Neural progenitor cell (in vitro differentiated cells): ENCODE measurements at regions not wholly inside any gene's neighbourhood (a gene's known extent, or its start where the extent isn't known, plus 50 kb on each side); places are given as distances from the start of the nearest gene placed in this dataset.
A peak's percentile ranks its signal among the peaks of the same experiment; 100 is the strongest.

ENCODE experiments used
- DNase-seq: peaks from one replicate; pipeline ENCODE4 v3.0.0-alpha.2; 2016; ENCODE audit warnings: low spot score
- H2AFZ ChIP-seq: fragments of 200-600 bp; sonication (generic); replicated peaks from 2 replicates; pipeline ENCODE4 v1.6.1; 2016; ENCODE audit warnings: antibody characterized with exemption
- H3F3A ChIP-seq: fragments of 200-600 bp; sonication (generic); 2 replicates; pipeline ENCODE4 v1.6.1; 2016; ENCODE audit warnings: antibody characterized with exemption, low read depth
- H3K27ac ChIP-seq: fragments of 200-600 bp; sonication (generic); 2 replicates; pipeline ENCODE4 v1.5.1; 2016; ENCODE audit warnings: mild to moderate bottlenecking
- H3K27me3 ChIP-seq: fragments of 200-600 bp; sonication (generic); 2 replicates; pipeline ENCODE4 v1.6.1; 2016; ENCODE audit warnings: mild to moderate bottlenecking, moderate library complexity
- H3K36me3 ChIP-seq: fragments of 200-600 bp; sonication (generic); 2 replicates; pipeline ENCODE4 v1.5.1; 2016
- H3K4me1 ChIP-seq: fragments of 200-600 bp; sonication (generic); 2 replicates; pipeline ENCODE4 v1.6.1; 2016; ENCODE audit warnings: mixed run types
- H3K4me2 ChIP-seq: fragments of 200-600 bp; sonication (generic); 2 replicates; pipeline ENCODE4 v1.6.1; 2016
- H3K4me3 ChIP-seq: fragments of 200-600 bp; sonication (generic); 2 replicates; pipeline ENCODE4 v1.5.1; 2016
- H3K79me2 ChIP-seq: fragments of 200-600 bp; sonication (generic); 2 replicates; pipeline ENCODE4 v1.6.1; 2016; ENCODE audit warnings: low read depth
- H3K9ac ChIP-seq: fragments of 200-600 bp; sonication (generic); 2 replicates; pipeline ENCODE4 v1.6.1; 2016
- H3K9me3 ChIP-seq: fragments of 200-600 bp; sonication (generic); 2 replicates; pipeline ENCODE4 v1.5.1; 2016; ENCODE audit warnings: low read depth
- H4K20me1 ChIP-seq: fragments of 200-600 bp; sonication (generic); 2 replicates; pipeline ENCODE4 v1.6.1; 2016; ENCODE audit warnings: low read depth
- H3K27ac Mint-ChIP-seq: 3 replicates; pipeline ENCODE4 v1.8.0; 2021; ENCODE audit warnings: mixed read lengths
- H3K27me3 Mint-ChIP-seq: 2 replicates; pipeline ENCODE4 v1.8.0; 2022; ENCODE audit warnings: low read depth, mild to moderate bottlenecking, inconsistent platforms, moderate library complexity, mixed read lengths; ENCODE audit not compliant: insufficient read depth
- H3K36me3 Mint-ChIP-seq: 3 replicates; pipeline ENCODE4 v1.8.0; 2021; ENCODE audit warnings: mixed read lengths
- H3K4me1 Mint-ChIP-seq: 3 replicates; pipeline ENCODE4 v1.8.0; 2021; ENCODE audit warnings: mixed read lengths
- H3K4me3 Mint-ChIP-seq: 3 replicates; pipeline ENCODE4 v1.8.0; 2021; ENCODE audit warnings: mild to moderate bottlenecking, moderate library complexity, mixed read lengths
- H3K9me3 Mint-ChIP-seq: 3 replicates; pipeline ENCODE4 v1.8.0; 2020; ENCODE audit warnings: mixed read lengths
- EZH2 ChIP-seq: fragments of 200-600 bp; sonication (generic); IDR thresholded peaks from 2 replicates; pipeline ENCODE4 v1.6.1; 2017; ENCODE audit warnings: antibody characterized with exemption, mild to moderate bottlenecking, moderate library complexity
- EZH2phosphoT487 ChIP-seq: fragments of 200-600 bp; sonication (generic); IDR thresholded peaks from 2 replicates; pipeline ENCODE4 v1.6.1; 2017; ENCODE audit warnings: antibody characterized with exemption
- TF ChIP-seq, protein P1 (sequence below): fragments of 200-600 bp; sonication (generic); IDR thresholded peaks from 2 replicates; pipeline ENCODE4 v1.5.1; 2017; ENCODE audit warnings: antibody characterized with exemption, mild to moderate bottlenecking

DNA sequence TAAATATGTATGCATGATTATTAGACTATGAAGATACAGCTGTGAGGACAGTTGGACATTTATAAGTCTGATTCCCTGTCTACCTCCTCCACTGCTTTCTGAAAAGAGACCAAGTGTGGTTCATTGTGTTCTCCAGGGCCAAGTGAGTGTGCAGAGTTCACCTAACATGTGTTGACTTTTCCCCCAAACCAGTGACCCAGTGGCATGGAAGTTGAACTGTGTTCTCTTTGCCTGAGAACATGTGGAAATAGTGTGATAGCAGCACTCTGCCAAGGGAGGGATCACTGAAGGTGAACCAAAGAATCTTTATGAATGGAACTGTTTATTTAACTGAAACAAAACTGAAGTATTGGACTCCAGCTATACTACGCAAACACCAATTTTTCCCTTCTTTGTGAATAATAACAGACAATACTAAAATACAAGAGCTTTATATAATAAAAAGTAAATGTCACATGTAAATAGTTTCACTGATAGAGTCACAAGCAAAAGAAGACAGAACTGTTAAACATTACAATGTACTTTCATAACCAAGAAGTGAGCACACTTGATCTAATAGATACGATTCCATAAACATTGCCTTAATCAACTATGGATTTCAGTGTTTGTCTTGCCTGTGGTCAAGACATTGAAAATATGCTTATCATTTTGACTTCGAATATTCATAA lies 200.3 kb upstream of the FUT9 start:
- no peaks in the 10 kb centered on the region for H3K9me3 Mint-ChIP-seq
- no peaks in the 10 kb centered on the region for H3K4me1 Mint-ChIP-seq
- no peak overlapping the region for H3K27ac ChIP-seq
- H3K27me3 Mint-ChIP-seq = peaks cover 2% of the 10 kb centered on the region
- H3K36me3 Mint-ChIP-seq = no peaks in the 10 kb centered on the region
- H3F3A ChIP-seq = no peaks in the 10 kb centered on the region
- no peaks in the 10 kb centered on the region for H3K9me3 ChIP-seq
- DNase-seq = no peak
- no peak overlapping the region for H3K4me3 Mint-ChIP-seq
- no peak overlapping the region for H2AFZ ChIP-seq
- peaks cover under 1% of the 10 kb centered on the region for H3K4me1 ChIP-seq
- no peaks in the 10 kb centered on the region for H3K36me3 ChIP-seq
- H3K27ac Mint-ChIP-seq = no peak overlapping the region
- no peaks in the 10 kb centered on the region for H4K20me1 ChIP-seq
- H3K9ac ChIP-seq = no peak overlapping the region
- no peaks in the 10 kb centered on the region for H3K79me2 ChIP-seq
- H3K27me3 ChIP-seq = no peaks in the 10 kb centered on the region
- TF ChIP-seq EZH2phosphoT487 (no peak), EZH2 (no peak)
- TF ChIP-seq, protein P1, sequence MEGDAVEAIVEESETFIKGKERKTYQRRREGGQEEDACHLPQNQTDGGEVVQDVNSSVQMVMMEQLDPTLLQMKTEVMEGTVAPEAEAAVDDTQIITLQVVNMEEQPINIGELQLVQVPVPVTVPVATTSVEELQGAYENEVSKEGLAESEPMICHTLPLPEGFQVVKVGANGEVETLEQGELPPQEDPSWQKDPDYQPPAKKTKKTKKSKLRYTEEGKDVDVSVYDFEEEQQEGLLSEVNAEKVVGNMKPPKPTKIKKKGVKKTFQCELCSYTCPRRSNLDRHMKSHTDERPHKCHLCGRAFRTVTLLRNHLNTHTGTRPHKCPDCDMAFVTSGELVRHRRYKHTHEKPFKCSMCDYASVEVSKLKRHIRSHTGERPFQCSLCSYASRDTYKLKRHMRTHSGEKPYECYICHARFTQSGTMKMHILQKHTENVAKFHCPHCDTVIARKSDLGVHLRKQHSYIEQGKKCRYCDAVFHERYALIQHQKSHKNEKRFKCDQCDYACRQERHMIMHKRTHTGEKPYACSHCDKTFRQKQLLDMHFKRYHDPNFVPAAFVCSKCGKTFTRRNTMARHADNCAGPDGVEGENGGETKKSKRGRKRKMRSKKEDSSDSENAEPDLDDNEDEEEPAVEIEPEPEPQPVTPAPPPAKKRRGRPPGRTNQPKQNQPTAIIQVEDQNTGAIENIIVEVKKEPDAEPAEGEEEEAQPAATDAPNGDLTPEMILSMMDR = no peak
- H3K4me2 ChIP-seq = no peak overlapping the region
- H3K4me3 ChIP-seq = no peak overlapping the region

DNA sequence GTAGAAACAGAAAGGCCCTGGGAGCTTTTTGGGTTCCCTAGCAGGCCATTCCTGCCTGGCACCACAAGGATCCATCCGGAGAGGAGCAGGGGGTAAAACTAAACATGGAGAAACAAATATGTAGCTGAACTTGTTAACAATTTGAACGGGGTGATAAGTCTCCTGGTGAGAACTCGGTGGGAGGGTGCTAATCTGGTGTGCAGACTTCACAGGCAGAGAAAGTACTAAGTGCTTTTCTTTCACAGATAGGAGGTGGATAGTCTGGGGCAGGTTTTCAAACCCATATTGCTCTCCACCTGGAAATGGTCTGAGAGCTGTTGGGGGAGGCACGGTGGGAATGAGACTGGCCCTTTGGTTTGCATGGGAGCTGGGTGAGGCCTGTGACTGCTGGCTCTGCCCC lies 196.3 kb upstream of the FUT9 start:
- Mint-ChIP-seq H3K27ac (no peak overlapping the region), H3K36me3 (no peaks in the 10 kb centered on the region), H3K27me3 (peaks cover 2% of the 10 kb centered on the region), H3K4me3 (no peak overlapping the region), H3K4me1 (no peaks in the 10 kb centered on the region), H3K9me3 (peaks cover 2% of the 10 kb centered on the region)
- Histone ChIP-seq H3K4me3 (no peak overlapping the region), H3K27me3 (no peaks in the 10 kb centered on the region), H3K4me2 (no peak overlapping the region), H3K4me1 (peaks cover 8% of the 10 kb centered on the region), H3K36me3 (no peaks in the 10 kb centered on the region), H3K9ac (no peak overlapping the region), H3K79me2 (no peaks in the 10 kb centered on the region), H4K20me1 (no peaks in the 10 kb centered on the region), H3K9me3 (no peaks in the 10 kb centered on the region), H2AFZ (peak overlapping the region; percentile 34), H3K27ac (no peak overlapping the region), H3F3A (no peaks in the 10 kb centered on the region)
- no peak for DNase-seq
- TF ChIP-seq EZH2 (no peak), EZH2phosphoT487 (no peak)

DNA sequence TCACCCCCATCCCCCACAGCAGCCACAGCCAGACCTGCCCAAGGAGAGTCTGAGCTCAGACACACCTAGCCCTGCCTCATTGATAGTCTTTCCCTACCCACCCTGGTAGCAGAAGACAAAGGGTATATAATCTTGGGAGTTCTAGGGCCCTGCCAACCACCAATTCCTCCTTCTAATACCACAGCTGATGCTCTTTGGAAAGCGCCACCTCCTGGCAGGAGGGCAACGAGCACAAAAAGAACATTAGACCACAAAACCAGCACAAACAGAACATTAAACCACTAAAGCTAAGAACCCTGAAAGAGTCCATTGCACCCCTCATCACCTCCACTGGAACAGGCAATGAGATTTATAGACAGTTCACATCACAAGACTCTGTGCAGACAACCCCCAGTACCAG lies 195.8 kb upstream of the FUT9 start:
- Mint-ChIP-seq H3K9me3 (peaks cover 4% of the 10 kb centered on the region), H3K36me3 (no peaks in the 10 kb centered on the region), H3K27me3 (peaks cover 2% of the 10 kb centered on the region), H3K27ac (no peak overlapping the region), H3K4me1 (no peaks in the 10 kb centered on the region), H3K4me3 (no peak overlapping the region)
- H3K4me2 ChIP-seq = no peak overlapping the region
- no peak overlapping the region for H3K27ac ChIP-seq
- H3K9ac ChIP-seq = no peak overlapping the region
- H2AFZ ChIP-seq = peak overlapping the region; percentile 5
- no peaks in the 10 kb centered on the region for H4K20me1 ChIP-seq
- no peaks in the 10 kb centered on the region for H3K9me3 ChIP-seq
- no peaks in the 10 kb centered on the region for H3K79me2 ChIP-seq
- H3K27me3 ChIP-seq = no peaks in the 10 kb centered on the region
- no peak for DNase-seq
- TF ChIP-seq EZH2 = no peak
- TF ChIP-seq EZH2phosphoT487 = no peak
- TF ChIP-seq, protein P1 = peak; percentile 19
- no peaks in the 10 kb centered on the region for H3F3A ChIP-seq
- no peak overlapping the region for H3K4me3 ChIP-seq
- H3K36me3 ChIP-seq = no peaks in the 10 kb centered on the region
- peaks cover 8% of the 10 kb centered on the region for H3K4me1 ChIP-seq

DNA sequence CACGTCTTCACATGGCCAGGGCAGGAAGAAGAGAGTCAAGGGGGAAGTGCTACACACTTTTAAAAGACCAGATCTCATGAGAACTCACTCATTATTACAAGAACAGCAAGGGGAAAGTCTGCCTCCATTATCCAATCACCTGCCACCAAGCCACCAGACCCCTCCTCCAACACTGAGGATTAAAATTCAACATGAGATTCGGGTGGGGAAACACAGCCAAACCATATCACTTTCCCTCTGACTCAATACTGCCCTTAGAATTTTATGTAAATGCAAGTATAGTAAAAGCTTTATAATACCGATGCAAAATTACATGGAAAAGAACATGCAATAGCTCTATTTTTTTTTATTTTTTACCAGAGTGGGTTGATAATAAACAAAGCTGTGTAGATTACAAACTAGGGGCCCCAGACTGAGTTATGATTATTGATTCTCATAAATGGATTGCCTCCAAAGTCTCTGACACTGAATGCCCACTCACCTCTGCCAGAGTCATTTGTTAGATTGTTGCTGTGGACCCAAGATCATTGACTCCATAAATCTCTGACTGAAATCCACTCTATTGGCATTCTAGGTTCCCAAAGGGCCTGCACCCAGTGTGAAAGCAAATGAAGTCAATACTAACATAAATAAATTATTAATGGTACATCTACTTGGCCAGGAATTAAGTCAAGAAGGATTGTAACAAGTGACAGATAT lies 184.8 kb upstream of the FUT9 start:
- Histone ChIP-seq H3K9ac (no peak overlapping the region), H3K4me1 (no peaks in the 10 kb centered on the region), H3K27ac (no peak overlapping the region), H3K4me2 (no peak overlapping the region), H2AFZ (peak overlapping the region; percentile 57), H4K20me1 (no peaks in the 10 kb centered on the region), H3K4me3 (no peak overlapping the region), H3F3A (no peaks in the 10 kb centered on the region), H3K36me3 (no peaks in the 10 kb centered on the region), H3K9me3 (no peaks in the 10 kb centered on the region), H3K27me3 (no peaks in the 10 kb centered on the region), H3K79me2 (no peaks in the 10 kb centered on the region)
- TF ChIP-seq, protein P1 = no peak
- TF ChIP-seq EZH2 (no peak), EZH2phosphoT487 (no peak)
- H3K4me3 Mint-ChIP-seq = no peak overlapping the region
- H3K9me3 Mint-ChIP-seq = no peaks in the 10 kb centered on the region
- no peak for DNase-seq
- H3K27me3 Mint-ChIP-seq = no peaks in the 10 kb centered on the region
- H3K27ac Mint-ChIP-seq = no peak overlapping the region
- no peaks in the 10 kb centered on the region for H3K36me3 Mint-ChIP-seq
- H3K4me1 Mint-ChIP-seq = no peaks in the 10 kb centered on the region
